NCI-H146 (cell line): ENCODE measurements at regions not wholly inside any gene's neighbourhood (a gene's known extent, or its start where the extent isn't known, plus 50 kb on each side); places are given as distances from the start of the nearest gene placed in this dataset.
"Not testable (repeated sequence)": the region's sequence is repeated elsewhere in the genome, so short reads cannot be mapped to it uniquely, and the experiment has no call there.

Experiments used
- DNase-seq: peaks from one replicate; lab custom pipeline; 2025; lab: John Stamatoyannopoulos, UW

DNA sequence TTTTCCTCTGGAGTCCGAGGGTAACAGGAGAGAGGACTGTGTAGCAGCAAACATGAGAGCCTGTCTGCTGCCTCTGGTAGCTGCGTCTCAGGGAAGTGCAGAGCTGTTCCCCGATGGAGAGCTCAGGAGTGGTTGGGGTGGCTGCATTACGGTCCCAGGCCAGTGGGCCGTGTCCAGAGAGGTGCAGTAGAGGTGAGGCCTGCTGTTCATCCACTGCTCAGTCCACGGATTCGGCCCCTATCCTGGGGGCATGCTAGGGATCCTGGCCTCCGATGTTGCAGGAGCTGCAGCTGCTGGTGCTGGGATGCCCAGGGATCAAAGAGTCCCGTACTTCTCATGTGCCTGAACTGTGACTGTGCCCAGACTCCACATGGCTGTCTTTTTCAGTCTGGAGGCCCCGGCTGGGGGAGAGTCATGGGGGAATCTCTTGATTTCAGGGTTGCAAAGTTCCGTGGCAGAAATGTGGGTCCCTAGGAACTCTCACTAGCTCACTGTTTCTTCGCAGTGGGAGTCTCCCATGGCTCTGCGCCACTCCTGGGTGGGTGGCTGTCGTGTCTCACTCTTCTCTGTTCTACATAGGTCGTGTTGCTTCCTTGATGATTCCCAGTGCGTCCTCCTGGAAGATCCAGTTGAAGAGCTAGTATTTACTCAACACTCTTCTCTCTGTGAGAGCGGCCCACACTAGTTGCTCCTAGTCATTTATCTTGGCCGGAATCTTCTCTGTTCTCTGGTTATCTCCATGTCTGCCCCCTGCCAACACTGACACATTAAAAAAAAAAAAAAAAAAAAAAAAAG, 109.5 kb upstream of the CENPE start:
- no peak for DNase-seq

DNA sequence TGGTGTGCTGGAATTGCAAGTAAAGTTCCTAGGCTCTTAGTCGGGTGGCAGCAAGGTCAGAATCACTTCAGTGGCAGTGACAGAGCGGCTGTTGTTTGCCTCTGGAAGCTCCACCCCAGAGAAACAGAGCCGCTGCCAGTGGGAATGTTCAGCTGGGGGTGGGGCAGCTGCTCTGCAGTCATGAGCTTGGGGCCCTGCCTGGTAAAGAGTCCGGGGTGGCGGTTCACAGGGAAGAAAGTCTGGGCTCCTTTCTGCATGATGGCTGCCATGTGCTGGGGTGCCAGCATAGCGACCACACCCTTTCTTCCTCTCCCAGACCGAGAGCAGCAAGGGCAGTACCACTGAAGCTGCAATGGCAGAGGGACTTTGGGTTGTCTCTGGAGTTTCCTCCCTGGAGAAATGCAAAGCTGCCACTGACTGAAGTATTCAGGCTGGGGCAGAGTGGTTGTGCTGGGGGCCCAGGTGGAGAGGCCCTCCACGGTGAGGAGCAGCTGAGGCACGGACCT, 108.8 kb upstream of the CENPE start:
- peak; percentile 3 for DNase-seq

DNA sequence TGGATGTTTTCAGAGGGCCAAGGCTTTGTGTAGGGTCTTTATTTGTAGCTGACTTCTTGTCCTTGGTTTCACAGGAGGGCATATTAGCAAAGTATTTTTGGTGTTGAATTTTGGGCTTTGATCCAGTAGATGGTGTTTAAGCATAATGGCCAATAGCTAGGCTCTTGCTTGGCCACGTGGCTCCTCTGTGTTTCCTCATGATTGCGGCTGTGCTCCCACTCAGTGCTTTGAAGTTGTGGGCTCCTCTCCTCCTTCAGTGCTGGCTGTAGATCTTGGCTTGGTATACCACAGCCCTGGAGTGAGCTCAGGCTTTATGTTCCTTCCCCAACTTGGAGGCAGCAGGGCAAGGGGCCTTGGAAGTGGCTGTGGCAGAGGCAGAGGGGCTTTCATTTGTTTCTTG, 107.2 kb upstream of the CENPE start:
- no peak for DNase-seq

DNA sequence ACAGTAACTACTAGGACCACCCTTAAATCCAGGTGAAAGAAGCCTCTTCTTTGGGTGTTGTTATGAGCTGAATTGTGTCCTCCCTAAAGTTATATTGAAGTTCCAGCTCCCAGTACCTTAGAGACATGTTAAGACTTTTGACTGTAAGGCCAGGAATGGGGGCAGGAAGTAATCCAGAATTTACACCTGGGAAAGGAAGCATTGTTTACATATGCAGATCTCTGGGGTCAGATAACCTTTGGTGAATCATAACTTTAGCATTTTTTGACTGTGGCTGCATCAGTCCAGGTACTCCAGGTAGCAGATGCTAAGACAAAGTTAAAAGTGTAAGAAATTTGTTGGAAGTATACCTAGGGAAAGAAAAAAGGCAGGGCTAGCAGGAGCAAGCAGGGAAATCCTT, 104.9 kb upstream of the CENPE start:
- no peak for DNase-seq

DNA sequence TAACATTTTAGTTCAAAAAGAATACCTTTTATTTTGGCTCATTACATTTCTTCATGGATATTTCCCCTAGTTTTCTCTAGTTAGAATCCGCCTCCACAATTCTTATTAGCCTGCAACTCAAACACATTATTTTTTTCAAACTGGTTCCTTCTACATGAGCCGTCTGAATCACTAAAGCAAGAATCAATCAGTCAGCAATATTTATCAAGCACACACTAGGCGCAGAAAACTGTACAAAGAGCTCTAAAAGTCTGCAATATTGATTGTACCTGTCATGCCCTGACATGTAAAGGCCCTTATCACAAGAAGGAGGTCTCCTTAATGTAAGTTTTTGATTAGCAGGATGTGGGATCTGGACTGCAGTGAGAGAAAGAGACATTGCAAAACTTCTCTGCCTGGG, 94.8 kb upstream of the CENPE start:
- DNase-seq = no peak

DNA sequence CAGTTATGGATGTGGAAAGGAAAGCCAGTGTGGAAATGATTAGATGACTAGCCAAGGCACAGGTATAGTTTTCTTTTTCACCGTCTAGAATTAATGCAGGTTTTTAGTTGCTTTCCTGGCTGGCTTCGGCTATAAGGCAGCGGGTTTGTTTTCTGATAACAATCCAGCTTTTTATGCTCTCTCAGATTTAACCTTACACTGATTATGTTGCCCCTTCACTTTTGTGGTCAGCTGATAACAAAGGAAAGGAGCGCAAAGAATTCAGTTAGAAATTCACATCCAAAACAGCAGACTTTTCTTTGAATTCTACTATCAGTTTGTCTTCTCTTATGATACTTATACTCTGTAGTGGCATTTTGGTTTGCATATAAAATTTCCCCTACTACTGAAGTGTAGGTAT, 94.2 kb upstream of the CENPE start:
- no peak for DNase-seq

DNA sequence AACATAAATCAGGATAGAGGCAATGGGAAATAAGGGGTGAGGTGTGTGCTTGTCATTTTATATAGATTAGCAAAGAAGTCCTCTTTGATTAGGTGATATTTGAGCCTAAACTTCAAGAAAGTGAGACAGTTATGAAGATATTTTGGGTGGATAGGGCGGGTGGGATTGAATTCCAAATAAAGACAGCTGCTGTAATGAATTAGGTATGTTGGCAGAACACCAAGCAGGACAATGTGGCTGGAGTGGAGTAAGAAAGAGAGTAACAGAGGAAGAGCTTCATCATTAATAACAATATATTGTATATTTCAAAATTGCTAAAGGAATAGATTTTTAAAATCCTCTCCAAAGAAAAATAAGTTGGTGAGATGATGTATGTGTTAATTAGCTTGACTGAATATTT, 91.0 kb upstream of the CENPE start:
- DNase-seq = no peak

DNA sequence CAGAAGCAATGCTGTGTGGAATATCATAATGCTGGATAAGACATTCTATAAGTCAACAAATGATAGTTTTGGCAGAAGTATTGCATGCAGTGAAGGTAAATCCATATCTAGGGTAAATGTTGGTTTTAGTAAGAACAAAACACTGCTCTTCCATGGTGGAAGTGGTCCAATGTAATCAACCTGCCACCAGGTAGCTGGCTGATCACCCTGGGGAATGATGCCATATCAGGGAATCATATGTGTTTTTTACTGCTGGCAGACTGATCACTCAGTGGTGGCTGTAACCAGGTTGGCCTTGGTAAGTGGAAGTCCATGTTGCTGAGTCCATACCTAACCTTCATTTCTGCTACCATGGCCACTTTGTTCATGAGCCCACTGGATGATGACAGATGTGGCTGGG, 74.0 kb upstream of the CENPE start:
- DNase-seq = no peak

DNA sequence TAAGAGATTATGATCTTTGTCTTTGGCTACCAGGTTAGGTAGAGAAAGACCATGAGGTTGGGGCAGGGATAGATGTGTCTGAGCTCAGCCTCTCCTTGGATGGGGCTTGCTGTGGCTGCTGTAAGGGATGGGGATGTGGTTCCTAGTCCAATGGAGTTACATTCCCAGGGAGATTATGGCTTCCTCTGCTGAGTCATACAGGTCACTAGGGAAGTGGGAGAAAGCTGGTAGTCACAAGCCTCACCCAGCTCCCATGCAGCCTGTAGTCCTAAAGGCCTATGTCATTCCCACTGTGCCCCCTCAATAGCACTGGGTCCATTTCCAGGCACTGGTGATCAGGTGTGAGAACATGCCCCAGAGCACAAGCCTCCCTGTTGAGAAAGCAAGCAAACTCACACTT, 70.6 kb upstream of the CENPE start:
- DNase-seq = no peak

DNA sequence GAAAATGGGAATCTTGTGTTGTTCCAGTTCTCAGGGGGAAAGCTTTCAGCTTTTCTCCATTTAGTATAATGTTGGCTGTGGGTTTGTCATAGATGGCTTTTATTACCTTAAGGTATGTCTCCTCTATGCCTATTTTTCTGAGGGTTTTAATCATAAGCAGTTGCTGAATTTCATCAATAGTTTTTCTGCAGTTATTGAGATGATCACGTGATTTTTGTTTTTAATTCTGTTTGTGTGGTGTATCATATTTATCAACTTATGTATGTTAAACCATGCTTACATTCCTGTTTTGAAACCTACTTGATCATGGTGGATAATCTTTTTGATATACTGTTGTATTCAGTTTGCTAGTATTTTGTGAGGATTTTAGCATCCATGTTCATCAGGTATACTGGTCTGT, 66.8 kb upstream of the CENPE start:
- no peak for DNase-seq

DNA sequence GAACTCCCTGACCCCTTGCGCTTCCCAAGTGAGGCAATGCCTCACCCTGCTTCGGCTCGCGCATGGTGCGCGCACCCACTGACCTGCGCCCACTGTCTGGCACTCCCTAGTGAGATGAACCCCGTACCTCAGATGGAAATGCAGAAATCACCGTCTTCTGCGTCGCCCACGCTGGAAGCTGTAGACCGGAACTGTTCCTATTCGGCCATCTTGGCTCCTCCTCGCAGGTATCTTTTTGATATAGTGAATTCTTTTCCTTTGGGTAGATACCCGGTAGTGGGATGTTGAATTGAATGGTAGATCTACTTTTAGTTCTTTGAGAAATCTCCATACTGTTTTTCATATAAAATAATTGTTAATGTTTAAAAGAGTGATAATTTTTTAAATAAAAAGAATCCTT, 57.9 kb upstream of the CENPE start:
- DNase-seq = not testable (repeated sequence)
